ENCODE measurements at regions not wholly inside any gene's neighbourhood (a gene's known extent, or its start where the extent isn't known, plus 50 kb on each side); places are given as distances from the start of the nearest gene placed in this dataset.
"Not testable (repeated sequence)": the region's sequence is repeated elsewhere in the genome, so short reads cannot be mapped to it uniquely, and the experiment has no call there.

DNA sequence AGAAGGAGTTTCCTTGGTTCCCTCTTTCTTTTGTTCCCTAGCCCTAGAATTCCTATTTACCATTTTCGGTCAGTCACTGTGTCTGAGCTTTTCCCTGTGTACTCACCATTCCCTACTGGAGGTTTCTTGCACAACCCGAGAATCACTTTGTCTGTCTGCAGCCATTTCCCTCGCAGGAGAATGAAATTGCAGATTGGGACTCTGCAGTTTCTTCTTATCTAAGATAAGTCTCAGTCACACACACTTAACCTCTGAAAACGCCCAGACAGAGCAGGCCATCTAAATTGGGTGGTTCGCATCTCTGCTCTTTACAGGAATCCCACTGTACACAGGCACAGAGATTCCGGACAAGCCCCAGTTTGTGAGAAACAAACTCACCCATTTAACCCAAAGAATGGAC lies 58.6 kb upstream of the CNTNAP2 start:
- no peak for DNase-seq (ENCODE audit: low read depth in 2 of 3, low spot score in 1 of 3)

DNA sequence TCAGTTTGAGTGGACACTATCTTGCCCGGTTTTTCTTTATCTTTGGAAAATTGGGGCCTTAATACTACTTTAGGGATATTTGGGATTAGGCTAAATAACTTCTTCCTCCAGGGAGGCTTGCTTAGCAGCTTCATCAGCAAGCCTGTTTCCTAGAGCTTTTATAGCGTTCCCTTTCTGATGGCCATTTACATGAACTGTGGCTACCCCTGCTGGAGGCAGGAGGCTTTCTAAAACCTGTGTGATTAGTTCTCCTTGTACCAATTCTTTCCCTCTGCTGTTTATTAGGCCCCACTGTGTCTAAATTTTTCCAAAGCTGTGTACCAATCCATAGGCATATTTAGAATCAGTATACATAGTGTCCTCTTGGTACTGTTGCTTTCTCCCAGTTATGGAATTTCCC lies 61.7 kb upstream of the CNTNAP2 start:
- no peak for DNase-seq (ENCODE audit: low read depth in 2 of 3, low spot score in 1 of 3)

DNA sequence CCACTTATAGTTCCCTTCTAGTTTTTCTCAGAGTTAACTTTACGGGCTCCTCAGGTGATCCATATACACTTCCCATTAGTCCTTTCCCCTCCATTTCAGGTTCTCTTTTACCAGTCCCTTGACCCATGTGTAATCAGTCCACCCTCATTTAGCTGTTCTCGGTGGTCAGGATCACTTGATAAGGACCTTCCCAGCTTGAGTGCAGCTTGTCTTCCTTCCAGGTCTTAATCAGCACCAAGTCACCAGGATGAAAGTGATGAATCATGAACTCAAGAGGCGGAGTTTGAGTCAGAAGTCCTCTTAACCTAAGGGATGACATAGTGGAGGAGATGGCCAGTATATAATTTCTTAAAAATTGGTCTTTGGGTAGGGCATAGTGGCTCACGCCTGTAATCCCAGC lies 63.1 kb upstream of the CNTNAP2 start:
- no peak for DNase-seq (ENCODE audit: low read depth in 2 of 3, low spot score in 1 of 3)

DNA sequence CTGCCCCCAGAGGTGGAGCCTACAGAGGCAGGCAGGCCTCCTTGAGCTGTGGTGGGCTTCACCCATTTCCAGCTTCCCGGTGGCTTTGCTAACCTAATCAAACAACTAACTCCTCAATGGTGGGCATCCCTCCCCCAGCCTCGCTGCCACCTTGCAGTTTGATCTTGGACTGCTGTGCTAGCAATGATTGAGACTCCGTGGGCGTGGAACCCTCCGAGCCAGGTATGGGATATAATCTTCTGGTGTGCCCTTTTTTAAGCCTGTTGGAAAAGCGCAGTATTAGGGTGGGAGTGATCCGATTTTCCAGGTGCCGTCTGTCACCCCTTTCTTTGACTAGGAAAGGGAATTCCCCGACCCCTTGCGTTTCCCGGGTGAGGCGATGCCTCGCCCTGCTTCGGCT lies 73.3 kb upstream of the CNTNAP2 start:
- not testable (repeated sequence) for DNase-seq (ENCODE audit: low read depth in 2 of 3, low spot score in 1 of 3)

DNA sequence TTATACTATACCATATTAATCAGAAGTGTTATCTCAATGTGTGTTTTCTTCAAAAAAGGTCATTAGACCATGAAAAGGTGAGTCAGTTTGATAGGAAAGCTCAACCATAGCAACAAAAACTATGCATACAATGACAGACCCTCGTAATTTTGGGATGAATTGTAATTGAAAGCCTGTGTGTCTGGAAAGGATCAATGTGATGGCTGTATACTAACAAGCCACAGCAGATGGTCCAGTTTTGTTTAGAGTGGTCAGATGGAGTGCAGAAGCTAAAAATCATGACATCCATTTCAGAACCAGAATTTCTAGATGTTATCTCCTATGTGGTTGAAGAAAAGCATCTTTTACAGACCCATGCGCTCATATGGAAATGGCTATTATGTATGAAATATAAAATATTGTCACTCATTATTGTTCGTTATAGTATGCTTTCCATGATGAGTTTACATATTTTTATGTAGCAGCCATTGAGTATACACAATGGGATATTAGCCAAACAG lies 88.3 kb upstream of the CNTNAP2 start:
- no peak for DNase-seq (ENCODE audit: low read depth in 2 of 3, low spot score in 1 of 3)

DNA sequence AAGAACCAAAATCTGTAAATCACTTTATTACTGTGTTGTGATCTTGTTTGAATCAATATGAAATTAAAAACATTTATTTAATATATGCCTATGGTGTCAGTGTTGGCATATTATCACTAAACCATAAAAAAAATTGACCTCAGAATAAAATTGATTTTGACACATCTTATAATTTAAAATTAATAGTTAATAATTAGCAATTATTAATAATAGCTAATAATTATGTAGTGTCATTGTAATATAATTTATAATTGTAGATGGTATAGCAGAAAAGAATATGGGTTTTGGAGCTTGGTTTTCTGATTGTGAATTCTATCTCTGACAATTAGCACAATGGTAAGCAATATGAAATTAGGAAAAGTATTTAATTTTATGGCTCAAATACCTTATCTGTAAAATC lies 89.4 kb upstream of the CNTNAP2 start:
- no peak for DNase-seq (ENCODE audit: low read depth in 2 of 3, low spot score in 1 of 3)

DNA sequence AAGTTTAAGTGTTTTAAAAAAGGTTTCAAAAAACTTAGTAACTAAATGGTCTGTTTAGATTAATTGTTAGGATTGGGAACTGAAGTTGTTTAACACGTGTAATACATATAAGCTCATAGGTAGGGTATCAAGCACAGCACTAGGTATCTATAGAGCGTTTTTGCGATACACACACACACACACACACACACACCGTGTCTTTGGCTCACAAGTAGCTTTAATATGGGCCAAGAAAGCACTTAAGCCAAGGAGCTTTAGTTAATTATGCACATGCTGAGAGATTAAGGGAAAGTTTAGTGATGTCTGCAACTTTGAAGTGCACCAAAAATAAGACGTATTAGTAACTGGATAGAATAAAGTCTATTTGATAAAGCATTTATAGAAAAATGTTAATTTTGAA lies 93.8 kb upstream of the CNTNAP2 start:
- DNase-seq (ENCODE audit: low read depth in 2 of 3, low spot score in 1 of 3): no peak

DNA sequence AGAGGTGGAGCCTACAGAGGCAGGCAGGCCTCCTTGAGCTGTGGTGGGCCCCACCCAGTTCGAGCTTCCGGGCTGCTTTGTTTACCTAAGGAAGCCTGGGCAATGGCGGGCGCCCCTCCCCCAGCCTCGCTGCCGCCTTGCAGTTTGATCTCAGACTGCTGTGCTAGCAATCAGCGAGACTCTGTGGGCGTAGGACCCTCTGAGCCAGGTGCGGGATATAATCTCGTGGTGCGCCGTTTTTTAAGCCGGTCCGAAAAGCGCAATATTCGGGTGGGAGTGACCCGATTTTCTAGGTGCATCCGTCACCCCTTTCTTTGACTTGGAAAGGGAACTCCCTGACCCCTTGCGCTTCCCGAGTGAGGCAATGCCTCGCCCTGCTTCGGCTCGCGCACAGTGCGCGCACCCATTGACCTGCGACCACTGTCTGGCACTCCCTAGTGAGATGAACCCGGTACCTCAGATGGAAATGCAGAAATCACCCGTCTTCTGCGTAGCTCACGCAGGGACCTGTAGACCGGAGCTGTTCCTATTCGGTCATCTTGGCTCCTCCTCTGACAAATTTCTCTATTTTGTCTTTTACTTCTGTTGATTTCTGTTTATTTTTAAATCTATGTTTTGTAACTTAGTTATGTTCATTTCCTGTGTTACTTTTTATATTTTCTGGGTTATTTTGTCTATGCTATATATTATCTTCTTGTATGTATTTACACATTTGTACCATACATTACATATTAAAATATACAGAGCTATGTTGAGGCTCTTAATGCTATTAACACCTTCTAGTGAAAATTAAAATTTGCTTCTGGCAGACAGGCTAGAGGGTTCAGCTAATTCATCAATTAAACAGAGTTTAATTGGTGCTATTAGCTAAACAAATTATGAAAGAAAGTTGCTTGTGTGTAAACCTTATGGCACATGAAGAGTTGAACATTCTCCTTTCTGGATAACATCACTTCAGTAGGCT lies 97.3 kb upstream of the CNTNAP2 start:
- DNase-seq (ENCODE audit: low read depth in 2 of 3, low spot score in 1 of 3): not testable (repeated sequence)

DNA sequence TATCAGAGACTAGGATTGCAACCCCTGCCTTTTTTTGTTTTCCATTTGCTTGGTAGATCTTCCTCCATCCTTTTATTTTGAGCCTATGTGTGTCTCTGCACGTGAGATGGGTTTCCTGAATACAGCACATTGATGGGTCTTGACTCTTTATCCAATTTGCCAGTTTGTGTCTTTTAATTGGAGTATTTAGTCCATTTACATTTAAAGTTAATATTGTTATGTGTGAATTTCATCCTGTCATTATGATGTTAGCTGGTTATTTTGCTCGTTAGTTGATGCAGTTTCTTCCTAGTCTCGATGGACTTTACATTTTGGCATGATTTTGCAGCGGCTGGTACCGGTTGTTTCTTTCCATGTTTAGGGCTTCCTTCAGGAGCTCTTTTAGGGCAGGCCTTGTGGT lies 99.2 kb upstream of the CNTNAP2 start:
- DNase-seq (ENCODE audit: low read depth in 2 of 3, low spot score in 1 of 3): not testable (repeated sequence)

DNA sequence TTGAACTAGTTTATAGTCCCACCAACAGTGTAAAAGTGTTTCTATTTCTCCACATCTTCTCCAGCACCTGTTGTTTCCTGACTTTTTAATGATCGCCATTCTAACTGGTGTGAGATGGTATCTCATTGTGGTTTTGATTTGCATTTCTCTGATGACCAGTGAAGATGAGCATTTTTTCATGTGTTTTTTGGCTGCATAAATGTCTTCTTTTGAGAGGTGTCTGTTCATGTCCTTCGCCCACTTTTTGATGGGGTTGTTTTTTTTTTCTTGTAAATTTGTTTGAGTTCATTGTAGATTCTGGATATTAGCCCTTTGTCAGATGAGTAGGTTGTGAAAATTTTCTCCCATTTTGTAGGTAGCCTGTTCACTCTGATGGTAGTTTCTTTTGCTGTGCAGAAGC lies 102.4 kb upstream of the CNTNAP2 start:
- not testable (repeated sequence) for DNase-seq (ENCODE audit: low read depth in 2 of 3, low spot score in 1 of 3)

DNA sequence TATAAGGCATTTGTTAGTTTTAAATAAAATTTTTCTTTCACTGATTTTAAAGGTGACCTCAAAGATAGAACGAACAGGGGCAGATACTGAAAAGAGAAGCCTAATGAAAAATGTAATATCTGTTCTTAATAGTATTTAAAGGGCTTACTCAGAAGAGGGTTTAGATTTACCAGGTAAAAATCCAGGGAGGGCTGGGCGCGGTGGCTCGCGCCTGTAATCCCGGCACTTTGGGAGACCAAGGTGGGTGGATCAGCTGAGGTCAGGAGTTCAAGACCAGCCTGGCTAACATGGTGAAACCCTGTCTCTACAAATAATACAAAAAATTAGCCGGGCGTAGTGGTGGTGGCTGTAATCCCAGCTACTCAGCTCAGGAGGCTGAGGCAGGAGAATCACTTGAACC lies 108.3 kb upstream of the CNTNAP2 start:
- no peak for DNase-seq (ENCODE audit: low read depth in 2 of 3, low spot score in 1 of 3)

DNA sequence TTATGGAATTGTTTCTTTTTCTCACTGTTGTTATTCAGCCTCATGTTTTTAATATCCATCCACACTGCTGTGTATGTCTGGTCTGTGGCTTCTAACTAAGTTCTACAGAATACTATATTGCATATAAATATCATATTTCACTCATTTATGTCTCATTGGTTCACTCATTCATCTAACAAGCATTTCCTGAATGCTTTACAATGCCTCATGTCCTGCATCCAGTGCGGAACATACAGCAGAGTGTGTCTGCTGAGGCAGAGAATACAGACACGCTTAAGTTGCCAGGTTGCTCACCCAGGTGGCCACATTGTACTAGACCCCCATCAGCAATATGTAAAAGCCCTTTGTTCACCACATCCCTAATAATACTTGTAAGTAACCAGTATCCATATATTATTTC lies 111.8 kb upstream of the CNTNAP2 start:
- no peak for DNase-seq (ENCODE audit: low read depth in 2 of 3, low spot score in 1 of 3)

DNA sequence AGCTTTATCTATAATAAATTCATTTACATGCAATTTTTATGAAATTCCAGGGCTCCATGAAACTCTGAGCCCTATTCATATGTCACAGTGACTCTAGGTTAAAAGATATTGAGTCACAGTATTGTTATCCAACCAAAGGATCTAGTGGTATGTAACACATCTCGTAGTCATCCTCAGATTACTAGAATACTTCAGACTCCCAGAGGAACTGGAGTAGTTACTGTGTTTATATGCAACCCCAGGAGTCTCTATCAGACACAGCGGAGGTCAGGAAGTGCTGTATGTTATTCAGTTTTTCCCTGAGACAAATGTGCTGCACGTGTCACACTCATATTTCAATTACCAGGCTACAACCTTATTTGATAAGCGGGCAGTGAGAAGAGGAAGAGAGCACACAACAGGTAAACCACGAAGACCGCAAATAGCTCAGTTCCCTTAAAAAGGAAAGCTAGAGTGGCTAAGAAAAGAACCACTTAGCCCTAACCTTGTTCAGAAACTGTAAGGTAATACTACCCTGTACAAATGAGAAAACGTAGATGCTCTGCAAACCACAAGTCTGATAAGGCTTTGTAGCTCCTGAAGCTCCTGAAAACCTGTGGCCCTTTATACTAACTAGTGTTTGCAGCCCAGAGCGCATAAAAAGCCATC lies 114.0 kb upstream of the CNTNAP2 start:
- no peak for DNase-seq (ENCODE audit: low read depth in 2 of 3, low spot score in 1 of 3)

DNA sequence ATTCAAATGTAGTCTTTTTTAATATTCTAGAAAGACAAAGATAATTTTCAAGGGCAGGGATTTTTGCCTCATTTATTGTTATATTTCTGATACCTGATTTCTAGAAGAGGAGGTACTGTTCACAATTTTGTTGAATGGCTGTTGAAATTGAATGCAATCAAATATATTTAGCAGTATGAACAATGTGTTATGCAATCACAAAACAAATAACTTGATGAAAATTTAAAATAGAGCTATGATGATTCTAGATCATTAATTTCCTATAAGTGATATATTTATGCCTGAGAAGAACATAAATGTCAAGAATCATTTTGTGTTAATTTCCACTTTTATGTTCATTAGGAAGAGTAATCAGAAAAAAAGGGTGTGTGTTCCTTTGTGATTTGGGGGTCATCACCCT lies 114.6 kb upstream of the CNTNAP2 start:
- no peak for DNase-seq (ENCODE audit: low read depth in 2 of 3, low spot score in 1 of 3)

DNA sequence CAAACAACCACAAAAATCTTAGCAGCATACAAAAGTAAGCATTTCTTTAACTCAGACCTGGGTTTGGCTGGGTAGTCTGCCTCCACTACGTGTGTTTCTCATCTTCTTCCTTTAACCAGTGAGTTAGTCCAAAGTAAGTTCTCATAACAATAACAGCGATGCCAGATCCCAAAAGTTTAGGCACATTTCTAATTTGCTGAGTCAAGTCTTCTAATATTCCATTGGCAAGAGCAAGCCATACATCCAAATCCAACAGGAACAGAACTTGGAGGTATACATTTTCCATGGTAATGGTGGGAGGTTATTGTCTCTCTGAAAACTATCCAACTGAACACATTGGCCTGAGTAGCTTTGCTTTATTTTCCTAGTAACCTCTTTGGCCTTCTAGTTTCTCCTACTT lies 115.7 kb upstream of the CNTNAP2 start:
- DNase-seq (ENCODE audit: low read depth in 2 of 3, low spot score in 1 of 3): no peak

DNA sequence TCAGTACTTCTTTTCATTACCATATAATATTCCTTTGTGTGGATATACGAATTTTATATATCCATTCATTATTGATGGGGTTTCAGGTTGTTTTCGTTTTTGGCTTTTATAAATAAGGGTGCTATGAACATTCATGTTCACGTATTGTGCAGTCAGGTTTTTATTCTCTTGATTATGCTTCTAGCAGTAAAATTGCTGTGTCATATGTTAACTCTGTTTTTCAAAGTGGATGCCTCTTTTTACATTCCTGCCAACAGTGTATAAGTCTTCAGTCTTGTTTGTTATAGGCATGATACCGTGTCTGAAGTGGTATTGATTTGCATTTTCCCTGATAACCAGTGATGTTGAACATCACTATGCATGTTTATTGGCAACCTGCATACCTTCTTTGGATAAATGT lies 127.1 kb upstream of the CNTNAP2 start:
- DNase-seq (ENCODE audit: low read depth in 2 of 3, low spot score in 1 of 3): no peak

DNA sequence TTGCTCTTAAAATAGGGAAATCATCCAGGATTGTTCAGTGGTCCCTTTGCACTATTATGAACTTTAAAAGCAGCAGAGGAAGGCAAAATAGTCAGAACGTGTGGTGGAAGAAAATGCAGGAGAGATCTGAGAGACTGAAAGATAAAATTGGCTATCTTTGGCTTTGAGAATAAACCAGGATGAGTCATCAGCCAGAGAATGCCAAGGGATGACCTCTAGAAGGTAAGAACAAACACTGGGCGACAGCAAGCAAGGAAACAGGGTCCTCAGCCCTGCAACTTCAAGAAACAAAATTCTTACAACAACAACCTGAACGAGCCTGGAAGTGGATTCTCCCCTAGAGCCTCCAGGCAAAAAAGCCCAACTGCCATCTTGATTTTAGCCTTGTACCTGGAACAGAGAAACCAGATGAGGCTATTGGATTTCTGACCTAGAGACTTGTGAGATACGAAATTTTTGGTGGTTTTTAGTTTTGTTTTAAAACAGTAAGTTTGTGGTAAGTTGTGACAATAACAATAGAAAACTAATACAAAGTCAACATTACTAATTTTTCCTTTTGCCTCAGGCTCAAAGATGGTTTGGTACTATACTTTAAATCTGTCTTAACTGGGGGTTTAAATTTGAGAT lies 130.2 kb upstream of the CNTNAP2 start:
- no peak for DNase-seq (ENCODE audit: low read depth in 2 of 3, low spot score in 1 of 3)

DNA sequence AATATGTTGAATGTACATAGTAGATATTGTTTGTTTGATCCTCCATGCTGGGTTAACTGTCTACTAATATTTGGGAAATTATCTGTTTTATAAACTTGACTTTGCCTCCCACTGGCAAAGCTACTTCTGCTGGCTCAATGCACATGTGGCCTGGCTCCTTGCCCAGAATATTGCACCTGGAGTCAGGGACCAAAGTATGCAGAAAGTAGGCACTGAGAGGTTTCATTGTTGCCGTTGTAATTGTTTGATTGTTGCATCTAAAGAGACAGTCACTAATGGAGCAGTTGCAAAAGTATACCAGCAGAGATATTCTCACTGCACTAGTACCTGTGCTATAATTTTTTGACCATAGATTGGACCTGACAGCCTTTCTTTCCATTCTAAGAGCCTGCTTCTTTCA lies 137.8 kb upstream of the CNTNAP2 start:
- DNase-seq (ENCODE audit: low read depth in 2 of 3, low spot score in 1 of 3): no peak

DNA sequence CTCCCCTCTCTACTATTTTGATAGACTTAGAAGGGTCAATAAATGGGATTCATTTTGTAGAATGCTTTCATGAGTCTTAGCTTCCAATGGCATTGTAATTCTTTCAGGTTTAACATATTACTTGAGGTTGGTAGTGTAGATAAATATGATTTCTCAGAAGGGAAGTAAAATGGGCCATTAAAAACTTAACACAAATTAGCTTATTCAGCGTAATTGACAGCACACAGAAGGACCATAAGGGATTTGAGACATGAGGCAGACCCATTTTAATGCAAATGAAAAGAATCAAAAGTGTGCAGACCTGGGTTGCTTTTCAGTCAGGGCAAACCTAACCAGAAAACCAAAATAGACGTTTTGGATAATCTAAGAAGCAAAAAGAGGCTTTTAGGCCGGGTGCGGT lies 156.6 kb upstream of the CNTNAP2 start:
- no peak for DNase-seq (ENCODE audit: low read depth in 2 of 3, low spot score in 1 of 3)

DNA sequence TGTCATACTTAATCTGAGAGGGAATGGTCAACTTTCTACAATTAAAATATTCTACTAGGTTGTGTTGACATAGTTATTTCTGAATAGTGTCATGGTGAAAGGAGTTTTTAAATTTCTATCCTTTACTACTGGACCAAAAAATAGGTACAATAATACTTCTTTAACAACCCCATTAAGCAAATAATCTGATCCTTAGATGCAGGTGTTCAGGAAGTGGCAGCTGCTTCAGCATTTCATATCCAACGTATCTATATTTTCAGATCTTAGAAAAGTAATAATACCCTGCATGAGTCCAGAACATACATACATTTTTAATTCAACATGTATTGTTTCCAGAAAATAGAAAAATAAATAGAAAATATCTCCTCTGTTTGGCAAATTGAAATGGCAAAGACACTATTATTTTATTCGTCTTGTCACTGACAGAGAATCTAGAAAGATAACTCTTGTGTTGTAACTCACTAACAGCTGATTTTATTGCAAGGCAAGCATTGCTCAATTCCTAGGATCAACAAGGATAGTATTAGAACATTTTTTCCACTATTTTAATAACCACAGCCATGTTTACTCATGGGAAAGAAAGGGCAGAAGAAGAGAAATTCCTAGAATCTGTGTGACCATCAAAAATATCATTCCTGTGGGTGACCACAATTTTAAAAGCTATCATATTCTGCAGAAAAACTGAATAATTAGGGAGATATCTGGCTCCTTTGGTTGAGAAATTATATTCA lies 159.3 kb upstream of the CNTNAP2 start:
- no peak for DNase-seq (ENCODE audit: low read depth in 2 of 3, low spot score in 1 of 3)

DNA sequence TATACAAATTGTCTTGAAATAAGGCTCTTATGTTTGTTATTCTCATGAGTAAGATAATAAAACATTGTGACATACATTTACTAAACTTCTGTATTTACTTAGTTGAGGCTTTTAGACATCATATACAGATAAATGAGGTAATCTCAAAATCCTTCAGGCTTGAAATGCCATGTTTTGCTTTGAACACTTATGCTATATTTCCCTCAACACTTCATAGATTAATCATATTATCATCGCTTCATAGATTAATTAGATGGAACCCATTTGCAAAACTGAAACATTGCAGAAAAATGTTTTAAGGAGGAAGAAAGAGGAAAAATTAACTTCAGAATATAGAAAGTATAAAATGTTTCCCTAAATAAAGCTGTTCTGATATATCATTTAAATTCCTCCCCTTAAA lies 165.0 kb upstream of the CNTNAP2 start:
- no peak for DNase-seq (ENCODE audit: low read depth in 2 of 3, low spot score in 1 of 3)
